NOMO-1 (cell line): ENCODE measurements at regions not wholly inside any gene's neighbourhood (a gene's known extent, or its start where the extent isn't known, plus 50 kb on each side); places are given as distances from the start of the nearest gene placed in this dataset.
"Not testable (repeated sequence)": the region's sequence is repeated elsewhere in the genome, so short reads cannot be mapped to it uniquely, and the experiment has no call there.

Experiments
- DNase-seq, 2 experiments: peaks; one replicate each; lab custom pipeline; 2025; ENCODE audit not compliant: unreplicated experiment in 2 of 2; lab: John Stamatoyannopoulos, UW

DNA sequence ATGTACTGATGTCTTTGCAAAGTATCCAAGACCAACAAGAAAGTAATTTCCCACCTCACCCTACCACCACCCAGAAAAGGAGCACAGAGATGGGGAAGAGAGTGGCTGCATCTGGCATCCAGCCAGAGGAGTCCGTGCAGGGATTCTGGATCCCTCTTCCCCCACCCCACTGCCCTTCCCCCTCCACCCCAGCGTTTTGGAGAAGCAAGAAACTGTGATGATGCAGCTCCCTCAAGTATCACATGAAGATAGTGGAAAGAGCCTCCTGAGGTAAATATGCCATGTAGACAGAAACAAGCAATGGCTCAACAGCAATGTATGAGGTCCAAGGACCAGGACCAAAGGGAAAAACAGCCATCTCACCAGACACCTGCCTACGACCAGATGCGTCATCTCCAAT lies 153.8 kb downstream of the DEPDC1B start:
- DNase-seq = no peak

DNA sequence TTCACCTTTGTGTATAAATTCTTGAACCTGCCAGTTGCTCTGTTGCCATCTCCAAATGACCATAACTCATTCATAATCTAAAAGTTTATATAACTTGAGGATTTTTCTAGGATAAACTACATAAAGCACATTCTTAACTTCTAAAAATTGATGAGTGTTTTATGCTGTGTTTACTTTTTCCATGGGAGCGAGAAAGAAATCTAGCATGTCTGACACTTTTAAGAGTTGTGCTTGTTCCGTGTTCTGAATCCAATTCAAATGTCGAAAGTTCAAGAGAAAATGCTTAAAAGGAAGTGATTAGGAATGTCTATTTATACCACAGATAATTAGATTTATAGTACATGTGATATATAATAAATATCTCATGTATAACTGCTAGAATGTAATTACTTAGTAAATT lies 154.4 kb downstream of the DEPDC1B start:
- DNase-seq = no peak

DNA sequence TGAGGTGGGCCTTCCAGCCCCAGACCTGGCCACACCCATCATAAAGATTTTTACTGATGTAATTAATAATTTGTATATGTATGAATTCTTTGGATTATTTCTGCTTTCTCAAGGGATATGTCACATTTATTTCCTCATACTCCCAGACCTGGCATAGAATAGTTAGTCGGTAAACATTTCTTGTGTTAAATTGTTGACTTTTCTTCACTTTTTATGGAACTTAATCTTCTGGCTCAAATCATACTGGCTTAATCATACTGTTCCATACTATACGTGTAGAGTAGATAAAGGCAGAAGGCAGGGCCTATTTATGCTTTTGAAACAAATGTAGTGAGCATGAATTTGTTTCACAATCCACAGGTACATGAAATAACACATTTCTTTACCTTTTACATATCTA lies 155.8 kb downstream of the DEPDC1B start:
- DNase-seq = no peak

DNA sequence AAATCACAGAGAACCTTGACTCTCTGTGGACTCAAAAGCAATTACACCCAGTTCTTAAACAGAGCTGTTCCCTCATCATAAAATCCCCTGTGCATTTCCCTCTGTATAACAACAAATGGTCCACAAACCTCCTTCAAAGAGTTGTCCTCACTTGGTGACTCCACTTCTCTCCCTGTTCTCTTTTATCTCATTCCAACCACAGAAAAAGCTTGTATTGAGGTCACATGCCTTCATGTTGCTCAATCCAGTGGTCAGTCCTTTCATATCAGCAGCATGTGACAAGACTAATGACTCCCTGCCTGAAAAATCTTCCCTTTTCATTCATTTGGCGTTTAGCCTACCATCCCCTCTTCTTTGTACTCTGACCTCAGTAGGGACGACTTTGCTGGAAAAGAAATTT lies 158.0 kb downstream of the DEPDC1B start:
- peak; percentile 35 to 83 for DNase-seq

DNA sequence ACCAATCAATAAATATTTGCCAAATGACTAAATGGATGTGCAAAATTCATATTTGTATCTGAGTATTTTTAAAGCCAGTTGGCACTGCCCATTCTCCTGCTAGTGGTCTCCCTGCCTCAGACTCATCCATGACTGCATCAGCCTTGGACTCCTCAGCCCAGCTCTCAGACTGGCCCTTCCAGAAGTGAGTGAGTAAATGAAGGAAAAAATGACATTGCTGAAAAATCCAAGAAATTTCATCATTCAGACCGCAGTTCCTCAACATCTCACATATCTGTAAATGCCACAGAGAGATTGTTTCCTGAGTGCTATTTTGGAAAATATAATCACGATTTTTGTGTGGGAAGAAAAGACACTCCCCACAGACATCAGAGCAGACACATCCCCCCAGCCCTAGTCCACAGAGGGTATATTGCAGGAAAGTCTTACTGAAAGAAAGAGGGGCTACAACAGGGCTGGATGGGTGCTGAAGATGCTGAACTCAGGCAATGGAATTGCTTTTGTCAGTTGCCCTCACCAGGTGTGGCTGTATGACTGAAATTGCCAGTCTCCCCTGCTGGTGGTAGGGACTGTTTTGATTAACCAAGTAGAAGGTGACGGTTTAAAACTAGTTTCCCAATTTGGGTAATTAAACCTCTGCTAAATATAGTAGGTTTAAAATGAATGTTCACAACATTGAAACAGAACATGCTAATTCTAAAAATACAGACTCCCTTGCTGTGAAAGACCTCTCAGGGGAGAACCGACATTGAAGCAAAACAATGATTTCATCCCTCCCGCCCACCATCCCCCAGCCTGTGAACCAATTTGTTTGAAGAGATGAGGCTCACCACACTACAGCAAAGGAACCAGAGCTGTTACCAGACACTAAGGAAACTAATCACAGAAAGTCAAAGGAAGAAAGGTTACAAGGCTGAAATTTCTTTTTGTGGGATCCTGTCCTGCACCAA lies 158.8 kb downstream of the DEPDC1B start:
- peak; percentile 31 to 55 for DNase-seq

DNA sequence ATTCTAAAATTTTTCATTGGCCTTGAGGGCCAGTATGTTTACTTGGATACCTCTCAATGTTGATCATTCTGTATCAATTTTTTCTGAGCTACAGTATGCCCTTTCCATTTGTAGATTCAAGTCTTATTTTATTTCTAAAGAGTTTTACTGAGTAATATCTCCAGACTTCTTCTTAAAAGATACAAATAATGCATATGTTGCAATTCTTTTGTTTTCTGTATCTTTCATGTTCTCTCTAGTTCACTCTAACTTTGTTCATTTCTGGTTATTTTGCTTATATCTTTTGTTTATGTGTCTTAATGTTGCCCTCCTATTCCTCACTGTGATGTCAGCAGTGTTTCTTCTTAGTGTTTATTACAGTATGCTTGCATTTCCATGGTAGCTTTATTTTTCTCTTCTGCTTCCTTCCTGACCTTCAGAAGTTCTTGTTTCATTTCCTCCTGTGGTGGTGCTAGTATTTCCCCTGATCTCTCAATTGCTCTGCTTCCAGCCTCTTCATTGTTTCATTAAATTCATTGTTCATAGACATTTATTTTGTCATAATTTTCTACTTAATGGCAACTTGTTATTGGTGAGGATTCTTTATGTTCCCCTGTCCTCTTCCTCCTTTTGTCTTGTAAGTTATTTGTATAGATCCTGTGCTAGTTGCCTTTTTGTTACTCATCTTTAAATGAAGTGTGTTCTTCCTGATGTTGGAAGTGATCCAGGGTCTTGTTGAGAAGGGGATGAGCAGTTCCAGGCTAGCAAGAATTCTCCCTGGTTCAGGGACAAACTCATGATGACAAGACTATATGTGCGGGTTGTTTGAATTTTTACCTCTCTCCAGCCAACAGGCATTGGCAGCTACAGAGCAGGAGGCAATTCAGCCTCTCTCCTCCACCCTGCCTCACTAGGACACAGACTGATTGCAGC lies 160.8 kb downstream of the DEPDC1B start:
- DNase-seq = peak; percentile 58 to 84

DNA sequence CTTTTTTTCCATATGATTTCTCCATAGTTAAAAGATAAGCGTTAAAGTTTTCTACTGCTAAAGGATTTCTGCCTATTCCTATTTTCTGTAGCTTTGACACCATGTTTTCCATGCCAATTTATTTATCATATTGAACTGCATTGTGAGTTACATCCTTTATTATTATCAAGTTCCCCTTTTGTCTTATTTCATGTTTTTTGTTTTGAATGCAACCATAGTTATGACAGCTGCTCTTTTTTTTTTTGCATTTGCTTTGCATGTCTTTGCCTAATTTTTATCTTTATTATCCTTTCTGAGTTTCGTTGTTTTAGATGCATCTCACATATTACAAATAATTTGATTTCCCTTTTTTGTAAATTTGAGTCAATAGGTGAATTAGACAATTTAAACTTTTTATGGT lies 161.5 kb downstream of the DEPDC1B start:
- peak in 1 of 2 experiments; percentile 36 for DNase-seq

DNA sequence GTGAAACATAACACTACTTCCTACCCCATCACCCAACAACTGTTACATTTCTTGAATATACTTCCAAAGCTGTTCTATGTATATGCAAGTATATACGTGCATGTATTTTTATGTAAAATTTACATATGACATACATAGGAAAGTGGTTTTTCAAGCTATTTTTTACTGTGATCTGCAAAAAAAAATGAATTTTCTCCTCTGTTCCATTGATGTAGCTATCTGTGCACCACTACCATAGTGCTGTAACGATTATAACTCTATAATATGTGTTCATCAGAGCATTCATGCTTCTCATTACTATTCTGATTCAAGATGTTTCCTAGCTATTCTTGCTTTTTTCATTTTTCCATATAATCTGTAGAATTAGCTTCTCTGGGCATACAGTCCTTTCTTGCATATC lies 164.0 kb downstream of the DEPDC1B start:
- DNase-seq = no peak

DNA sequence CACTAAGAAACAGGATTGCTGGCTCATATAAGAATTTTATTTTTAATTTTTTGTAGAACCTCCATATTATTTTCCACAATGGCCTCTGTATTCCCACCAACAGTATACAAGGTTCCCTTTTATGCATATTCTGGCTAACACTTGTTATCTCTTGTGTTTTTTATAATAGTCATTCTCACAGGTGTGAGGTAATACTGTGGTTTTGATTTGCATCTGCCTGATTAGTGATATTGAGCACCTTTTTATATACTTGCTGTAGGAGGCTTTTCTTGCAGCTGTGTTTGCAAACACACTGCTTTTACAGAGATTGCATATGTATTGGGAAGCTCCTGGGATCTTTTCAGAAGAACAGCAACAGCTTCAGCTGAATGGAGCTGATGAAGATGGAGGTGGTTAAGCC lies 164.8 kb downstream of the DEPDC1B start:
- no peak for DNase-seq

DNA sequence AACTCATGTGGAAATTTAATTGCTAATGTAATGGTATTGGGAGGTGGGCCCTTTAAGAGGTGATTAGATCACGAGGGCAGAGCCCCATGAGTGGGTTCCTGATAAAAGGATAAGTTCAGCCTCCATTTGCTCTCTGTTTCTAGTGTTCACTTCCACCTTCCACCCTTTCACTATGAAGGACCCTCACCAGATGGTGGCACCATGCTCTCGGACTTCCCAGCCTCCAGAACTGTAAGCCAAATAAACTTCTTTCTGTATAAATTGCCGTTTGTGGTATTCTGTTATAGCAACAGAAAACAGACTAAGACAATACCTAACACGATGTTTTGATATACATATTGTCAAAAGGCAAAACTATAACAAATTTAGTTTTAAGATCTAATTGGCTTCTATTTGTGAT lies 166.2 kb downstream of the DEPDC1B start:
- no peak for DNase-seq

DNA sequence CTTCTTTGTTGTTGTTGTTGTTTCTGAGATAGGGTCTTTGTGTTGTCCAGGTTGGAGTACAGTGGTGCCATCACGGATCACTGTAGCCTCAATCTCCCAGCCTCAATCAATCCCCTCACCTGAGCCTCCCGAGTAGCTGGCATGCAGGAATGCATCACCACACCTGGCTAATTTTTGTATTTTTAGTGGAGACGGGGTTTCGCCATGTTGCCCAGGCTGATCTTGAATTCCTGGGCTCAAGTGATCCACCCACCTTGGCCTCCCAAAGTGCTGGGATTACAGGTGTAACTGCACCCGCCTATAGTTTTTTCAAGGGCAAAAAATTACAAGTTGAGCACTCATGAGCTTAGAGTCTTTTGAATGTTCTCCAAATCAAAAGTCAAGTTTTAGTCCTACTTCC lies 167.2 kb downstream of the DEPDC1B start:
- not testable (repeated sequence) for DNase-seq

DNA sequence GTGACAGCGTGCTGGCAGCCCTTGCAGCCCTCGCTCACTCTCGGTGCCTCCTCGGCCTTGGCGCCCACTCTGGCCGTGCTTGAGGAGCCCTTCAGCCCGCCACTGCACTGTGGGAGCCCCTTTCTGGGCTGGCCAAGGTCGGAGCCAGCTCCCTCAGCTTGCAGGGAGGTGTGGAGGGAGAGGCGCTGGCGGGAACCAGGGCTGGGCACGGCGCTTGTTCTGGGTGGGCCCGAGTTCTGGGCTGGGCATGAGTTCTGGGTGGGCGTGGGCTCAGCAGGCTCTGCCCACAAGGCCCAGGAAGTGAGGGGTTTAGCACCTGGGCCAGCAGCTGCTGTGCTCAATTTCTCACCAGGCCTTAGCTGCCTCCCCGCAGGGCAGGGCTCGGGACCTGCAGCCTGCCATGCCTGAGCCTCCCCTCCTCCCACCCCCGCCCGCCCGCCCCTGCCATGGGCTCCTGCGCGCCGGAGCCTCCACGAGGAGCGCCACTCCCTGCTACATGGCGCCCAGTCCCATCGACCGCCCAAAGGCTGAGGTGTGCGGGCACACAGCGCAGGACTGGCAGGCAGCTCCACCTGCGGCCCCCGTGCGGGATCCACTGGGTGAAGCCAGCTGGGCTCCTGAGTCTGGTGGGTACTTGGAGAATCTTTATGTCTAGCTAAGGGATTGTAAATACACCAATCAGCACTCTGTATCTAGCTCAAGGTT lies 169.7 kb downstream of the DEPDC1B start:
- not testable (repeated sequence) for DNase-seq

DNA sequence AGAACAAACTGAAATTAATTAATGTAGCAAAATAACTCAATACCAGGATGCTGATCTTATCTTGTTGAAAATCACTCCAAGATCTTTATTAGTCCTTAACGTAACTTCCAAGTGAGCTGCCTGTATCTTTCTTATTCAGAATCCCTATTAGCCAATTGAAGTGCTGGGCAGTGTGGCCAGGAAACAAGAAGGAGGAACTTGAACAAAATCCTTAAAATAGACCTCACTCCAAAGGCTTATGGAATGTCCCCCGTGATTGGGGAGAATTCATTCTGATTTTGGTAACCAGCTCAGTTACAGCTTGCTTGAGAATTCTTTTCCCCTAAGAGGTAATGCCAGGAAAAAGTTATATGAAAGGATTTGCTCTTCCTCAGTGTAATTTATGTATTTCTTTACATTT lies 171.0 kb downstream of the DEPDC1B start:
- DNase-seq = no peak

DNA sequence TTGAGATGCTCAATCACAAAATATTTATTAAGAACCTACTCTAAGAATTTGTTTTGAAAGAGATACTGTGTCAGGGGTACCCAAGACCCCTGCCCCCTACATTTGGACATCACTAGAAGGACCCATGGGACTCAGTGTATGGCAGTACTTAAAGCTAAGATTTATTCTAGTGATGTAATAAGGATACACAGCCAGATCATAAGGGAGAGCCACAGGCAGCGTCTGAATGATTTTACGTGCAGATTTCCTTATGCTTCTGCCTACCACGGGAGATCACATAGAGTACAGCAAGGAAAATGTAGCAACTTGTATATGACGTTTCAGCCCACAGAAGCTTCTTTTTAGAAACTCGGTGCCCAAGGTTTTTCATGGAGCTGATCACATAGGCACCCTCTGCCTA lies 172.9 kb downstream of the DEPDC1B start:
- no peak for DNase-seq

DNA sequence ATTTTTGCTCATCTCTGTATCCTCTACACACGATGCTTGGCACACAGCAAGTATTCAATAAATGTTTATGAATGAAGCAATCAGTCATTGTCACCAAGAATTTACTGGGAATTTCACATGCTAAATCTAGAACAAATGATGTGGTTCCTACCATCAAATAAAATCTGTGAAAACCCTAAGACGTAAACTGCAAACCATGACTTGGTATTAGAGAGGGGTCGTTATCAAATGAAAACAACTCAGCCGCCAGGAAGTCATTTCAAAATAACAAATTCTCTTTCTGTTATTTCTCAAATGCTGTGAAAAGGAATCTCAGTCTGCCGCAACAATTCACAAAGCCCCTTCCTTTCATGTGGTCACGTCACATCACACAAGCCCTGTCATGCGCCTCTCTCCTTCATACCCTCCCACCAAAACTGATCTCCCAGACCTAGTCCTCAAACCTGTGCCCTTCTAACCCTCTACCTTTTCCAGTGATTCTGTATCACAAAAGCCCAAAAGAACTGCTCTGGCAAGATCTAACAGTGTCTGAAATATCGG lies 173.6 kb downstream of the DEPDC1B start:
- no peak for DNase-seq

DNA sequence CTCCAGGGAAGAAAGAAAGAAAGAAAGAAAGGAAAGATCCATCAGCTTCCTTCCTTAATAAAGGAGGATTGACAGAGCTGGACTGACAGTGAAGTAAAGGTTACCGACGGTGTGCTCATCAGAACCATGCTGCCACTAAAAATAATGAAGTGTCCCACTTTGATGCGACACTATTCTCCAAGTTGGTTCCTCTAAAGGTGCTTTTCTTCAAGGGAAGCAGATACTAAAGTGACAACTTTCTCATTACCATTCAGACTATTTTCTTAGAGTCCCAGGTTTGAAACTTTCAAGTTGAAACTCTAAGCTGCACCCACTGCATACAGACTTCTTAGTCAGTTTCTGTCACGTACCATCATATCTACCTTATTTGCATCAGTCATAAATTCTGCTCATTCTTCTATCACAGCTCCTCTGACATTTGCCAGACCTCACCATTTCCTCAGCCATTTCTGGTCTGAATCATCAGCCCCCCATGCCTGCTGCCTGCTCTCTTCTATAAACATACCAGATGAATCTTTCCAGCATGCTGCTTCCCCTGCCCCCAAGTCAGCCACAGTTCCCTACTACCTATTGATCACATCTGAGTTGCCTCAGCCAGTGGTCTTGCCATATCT lies 177.6 kb downstream of the DEPDC1B start:
- DNase-seq = no peak

DNA sequence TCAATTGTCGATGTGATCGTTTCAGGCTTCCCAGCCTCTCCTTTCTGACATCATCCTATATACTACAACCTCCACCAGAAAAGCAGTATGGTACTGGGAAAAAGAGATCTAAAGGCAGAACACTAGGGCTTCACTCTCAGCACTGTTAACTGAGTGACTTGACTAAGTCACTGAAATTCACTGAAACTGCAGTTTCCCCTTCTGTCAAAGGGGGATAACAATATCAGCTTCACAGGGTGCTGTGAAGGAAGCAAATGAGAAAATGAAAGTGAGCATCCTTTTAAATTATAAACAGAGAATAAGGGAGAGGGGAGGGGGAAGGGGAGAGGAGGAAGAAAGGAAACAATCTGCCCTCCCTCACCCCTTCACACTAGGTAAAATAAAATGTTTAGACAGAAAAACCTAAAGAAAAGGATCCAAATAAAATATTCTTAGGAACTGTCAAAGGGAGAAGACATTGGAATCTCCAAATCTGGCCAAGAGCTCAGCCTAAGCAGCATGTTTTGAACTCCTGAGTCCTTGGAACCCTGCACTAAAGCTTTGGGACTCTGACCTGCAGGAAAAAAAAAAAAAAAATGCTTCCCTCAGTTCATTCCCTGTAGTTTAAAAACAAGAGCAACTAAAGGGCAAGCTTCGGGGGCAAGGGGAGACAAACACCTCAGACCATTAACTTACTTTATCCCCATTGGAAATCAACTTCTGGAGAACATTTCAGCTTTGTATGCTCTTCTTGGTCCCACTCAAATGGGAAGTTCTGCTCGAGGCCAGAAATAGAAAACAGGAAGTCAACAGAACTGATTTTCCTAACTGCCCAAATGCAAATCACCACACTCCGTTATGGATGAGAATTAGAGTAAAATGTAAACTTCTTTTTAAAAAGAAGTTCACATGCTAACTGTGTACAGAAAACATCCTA lies 178.3 kb downstream of the DEPDC1B start:
- DNase-seq = peak; percentile 15 to 44

DNA sequence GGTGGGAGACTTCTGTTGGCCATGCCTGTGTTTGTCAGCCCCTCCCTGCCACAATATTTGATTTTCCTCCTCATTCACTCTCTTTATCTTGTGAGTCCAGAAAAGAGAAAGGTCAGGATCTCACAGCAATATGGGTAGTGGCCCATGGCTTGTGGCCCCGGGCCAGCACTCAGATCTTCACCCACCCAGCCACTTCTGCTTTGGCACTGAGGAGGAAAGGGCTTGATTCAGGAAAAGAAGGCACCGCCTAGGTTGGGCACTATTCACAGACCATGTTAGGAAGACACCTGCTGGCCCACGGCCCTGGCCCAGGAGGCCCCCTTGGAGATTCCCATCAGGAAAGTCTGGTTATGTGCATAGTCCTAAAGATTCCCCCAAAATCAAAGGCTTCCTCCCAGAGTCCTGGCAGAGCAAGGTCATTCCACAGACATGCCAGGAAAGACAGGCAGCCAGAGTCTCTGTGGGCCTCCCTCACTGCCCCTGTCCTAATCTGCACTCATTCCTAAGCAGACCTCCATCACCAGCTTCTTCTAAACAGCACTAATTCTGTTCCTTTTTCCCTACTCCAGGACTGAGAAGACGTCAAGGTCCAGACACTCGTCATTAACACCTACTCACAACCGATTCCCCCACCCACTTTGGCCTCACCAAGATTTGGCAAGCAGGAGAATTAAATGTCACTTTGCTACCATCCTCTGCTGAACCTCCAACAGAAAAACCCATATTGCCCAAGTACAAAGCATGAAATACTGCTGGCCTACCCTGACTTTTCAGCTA lies 179.3 kb downstream of the DEPDC1B start:
- no peak for DNase-seq
